22Rv1 (cell line): ENCODE measurements at regions not wholly inside any gene's neighbourhood (a gene's known extent, or its start where the extent isn't known, plus 50 kb on each side); places are given as distances from the start of the nearest gene placed in this dataset.

Experiments used
- H3K27ac ChIP-seq: fragments of 450-650 bp; 2 replicates; pipeline ENCODE4 v1.5.1; 2017
- ZFX ChIP-seq: fragments of 450-650 bp; IDR thresholded peaks from 2 replicates; pipeline ENCODE4 v1.6.1; 2017; ENCODE audit warnings: antibody characterized with exemption, borderline replicate concordance
- TF ChIP-seq, protein P1 (sequence below): fragments of 450-650 bp; IDR thresholded peaks from 2 replicates; pipeline ENCODE4 v1.5.1; 2017; ENCODE audit warnings: mild to moderate bottlenecking

GRCh38 chr6:28775052-28775376 is 148.8 kb downstream of the TRIM27 start:
- no peak overlapping the region for H3K27ac ChIP-seq
- no peak for TF ChIP-seq ZFX
- TF ChIP-seq, protein P1, sequence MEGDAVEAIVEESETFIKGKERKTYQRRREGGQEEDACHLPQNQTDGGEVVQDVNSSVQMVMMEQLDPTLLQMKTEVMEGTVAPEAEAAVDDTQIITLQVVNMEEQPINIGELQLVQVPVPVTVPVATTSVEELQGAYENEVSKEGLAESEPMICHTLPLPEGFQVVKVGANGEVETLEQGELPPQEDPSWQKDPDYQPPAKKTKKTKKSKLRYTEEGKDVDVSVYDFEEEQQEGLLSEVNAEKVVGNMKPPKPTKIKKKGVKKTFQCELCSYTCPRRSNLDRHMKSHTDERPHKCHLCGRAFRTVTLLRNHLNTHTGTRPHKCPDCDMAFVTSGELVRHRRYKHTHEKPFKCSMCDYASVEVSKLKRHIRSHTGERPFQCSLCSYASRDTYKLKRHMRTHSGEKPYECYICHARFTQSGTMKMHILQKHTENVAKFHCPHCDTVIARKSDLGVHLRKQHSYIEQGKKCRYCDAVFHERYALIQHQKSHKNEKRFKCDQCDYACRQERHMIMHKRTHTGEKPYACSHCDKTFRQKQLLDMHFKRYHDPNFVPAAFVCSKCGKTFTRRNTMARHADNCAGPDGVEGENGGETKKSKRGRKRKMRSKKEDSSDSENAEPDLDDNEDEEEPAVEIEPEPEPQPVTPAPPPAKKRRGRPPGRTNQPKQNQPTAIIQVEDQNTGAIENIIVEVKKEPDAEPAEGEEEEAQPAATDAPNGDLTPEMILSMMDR: no peak

- TF ChIP-seq, protein P1: no peak
- TF ChIP-seq ZFX: no peak
- H3K27ac ChIP-seq: no peak overlapping the region
Measured at GRCh38 chr6:28775405-28776129, 148.2 kb downstream of the TRIM27 start.

DNA sequence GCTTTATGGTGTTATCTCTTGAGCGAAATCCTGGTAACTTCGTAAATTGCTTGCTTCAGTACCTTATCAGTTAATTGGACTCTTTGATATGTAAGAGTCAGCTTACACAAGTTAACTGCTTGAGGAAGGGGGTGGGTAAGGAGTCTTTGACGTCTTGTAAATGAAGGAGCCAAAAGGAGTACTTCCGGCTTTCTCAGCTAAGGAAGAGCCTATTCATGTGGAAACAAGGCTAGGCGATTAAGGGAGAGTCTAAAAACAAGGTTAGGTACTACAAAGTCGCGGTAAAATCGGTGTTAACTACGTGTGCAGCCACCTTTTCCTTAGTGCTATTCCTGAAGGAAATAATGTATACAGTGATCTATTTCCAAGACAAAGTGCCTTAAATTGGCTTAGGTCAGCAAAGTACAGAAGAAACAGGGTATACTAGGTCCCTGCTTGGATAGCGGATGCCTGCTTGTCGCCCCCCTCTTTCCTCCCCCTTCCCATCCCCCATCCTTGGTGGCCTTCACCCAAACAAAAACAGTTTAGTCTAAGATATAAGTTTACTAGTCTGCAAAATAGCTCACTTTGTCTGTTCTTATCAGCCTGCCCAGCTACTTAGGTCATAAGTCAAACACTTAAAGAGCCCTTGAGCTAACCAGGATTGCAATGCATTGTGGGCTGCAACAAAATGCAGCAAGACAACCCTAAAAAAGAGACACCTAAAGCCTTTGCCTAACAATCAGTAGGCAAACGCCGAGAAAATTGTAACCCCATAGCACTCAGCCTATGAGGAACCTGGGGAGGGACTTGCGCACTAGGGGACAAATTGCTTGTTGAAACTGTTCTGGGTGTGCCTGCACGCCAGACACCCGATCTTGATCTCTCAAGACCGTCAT is 147.3 kb downstream of the TRIM27 start:
- no peak for TF ChIP-seq ZFX
- TF ChIP-seq, protein P1: no peak
- H3K27ac ChIP-seq: no peak overlapping the region

DNA sequence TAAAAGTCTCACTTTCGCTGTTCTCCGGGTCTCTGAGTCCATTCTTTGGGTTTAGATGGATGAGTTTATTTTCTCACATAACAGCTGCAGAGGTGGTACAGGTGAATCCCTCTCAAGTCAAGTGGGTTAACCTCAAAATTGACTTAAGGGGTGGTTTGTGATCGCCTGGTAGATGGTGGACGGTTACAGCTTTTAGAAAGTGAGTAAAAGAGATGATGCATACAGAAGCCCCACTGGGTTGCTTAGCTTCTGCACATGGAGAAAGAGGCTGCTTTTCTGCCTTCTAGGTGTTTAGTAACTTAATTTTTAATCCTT is 146.7 kb downstream of the TRIM27 start:
- H3K27ac ChIP-seq: no peak overlapping the region
- TF ChIP-seq, protein P1: no peak
- no peak for TF ChIP-seq ZFX

DNA sequence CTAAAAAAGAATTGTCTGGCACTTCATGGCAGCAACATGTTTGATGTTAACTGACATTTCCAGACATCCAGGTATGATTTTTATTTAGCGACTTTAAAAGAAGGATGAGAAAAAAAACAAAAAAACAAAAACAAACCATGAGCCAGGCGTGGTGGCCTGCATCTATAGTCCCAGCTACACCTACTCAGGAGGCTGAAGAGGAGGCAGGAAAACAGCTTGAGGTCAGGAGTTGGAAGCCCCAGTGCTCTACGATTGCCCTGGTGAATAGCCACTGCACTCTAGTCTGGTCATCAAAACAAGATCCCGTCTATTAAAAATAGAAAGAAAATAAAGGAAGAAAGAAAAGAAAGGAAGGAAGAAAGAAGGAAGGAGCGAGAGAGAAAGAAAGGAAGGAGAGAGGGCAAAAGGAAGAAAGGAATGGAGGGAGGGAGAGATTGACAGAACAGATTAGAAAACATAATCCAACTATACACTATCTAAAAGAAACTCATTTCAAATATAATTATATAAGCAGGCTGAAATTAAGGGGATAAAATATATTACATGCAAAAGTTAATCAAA is 141.6 kb downstream of the TRIM27 start:
- H3K27ac ChIP-seq: no peak overlapping the region
- no peak for TF ChIP-seq ZFX
- TF ChIP-seq, protein P1: no peak

DNA sequence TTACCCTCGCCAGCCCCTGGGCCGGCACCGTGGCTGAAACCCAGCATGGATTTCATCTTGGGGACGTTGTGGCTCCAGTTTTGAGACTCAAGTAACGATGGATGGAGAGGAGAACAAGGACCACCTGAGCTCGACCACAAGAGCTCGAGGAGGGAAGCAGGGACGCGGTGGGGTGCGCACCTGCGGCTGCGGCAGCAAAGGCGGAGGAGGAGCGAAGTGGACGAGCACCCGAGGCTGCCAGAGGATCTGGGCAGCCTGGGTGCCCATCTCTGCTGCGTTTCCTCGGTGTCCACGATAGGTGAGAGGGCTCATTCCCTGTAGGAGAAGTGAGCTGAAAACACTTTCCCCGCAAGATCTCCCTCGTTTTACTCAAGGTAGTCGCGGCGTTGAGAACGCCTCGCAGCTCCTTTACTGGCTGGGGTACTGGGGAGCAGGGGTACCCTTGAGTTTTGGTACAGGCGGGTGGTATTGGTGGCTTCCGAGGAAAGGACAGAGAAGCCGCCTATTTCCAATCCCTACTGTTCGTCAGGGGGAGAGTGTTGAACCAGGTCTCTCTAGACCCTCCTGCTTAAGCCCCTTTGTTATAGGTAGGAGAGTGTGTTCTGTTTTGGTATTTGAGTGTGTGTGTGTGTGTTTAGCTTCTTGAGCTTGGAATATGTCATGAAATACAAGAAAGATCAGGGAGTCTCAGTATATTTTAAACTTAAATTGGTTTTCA is 137.7 kb downstream of the TRIM27 start:
- TF ChIP-seq, protein P1: no peak
- no peak for TF ChIP-seq ZFX
- no peak overlapping the region for H3K27ac ChIP-seq
